WTC11 (cell line): ENCODE measurements at regions not wholly inside any gene's neighbourhood (a gene's known extent, or its start where the extent isn't known, plus 50 kb on each side); places are given as distances from the start of the nearest gene placed in this dataset.

Experiments
- ATAC-seq: fragments of 200-7000 bp; cut with Tn5 transposase; 2 replicates; pipeline ENCODE4 v1.10.0; 2021; ENCODE audit warnings: mild to moderate bottlenecking, moderate library complexity
- CTCF ChIA-PET: fragments of 300-600 bp; sonication (Branson Sonifier 250); formaldehyde crosslinking; loops from one replicate; lab custom pipeline; 2021; ENCODE audit warnings: antibody characterized with exemption; lab: Charles Lee
- POLR2A ChIA-PET: fragments of 350-600 bp; sonication (Branson Sonifier 250); formaldehyde crosslinking; loops from one replicate; lab custom pipeline; 2021; ENCODE audit warnings: antibody characterized with exemption; lab: Charles Lee
- DNase-seq: peaks from one replicate; pipeline ENCODE4 v3.0.0; 2021; ENCODE audit warnings: low spot score
- H3K27ac Mint-ChIP-seq: 2 replicates; pipeline ENCODE4 v1.8.0; 2021; ENCODE audit warnings: mixed read lengths
- H3K27me3 Mint-ChIP-seq: 2 replicates; pipeline ENCODE4 v1.8.0; 2021; ENCODE audit warnings: low read depth, mild to moderate bottlenecking, moderate library complexity, mixed read lengths
- H3K36me3 Mint-ChIP-seq: 2 replicates; pipeline ENCODE4 v1.8.0; 2021; ENCODE audit warnings: mixed read lengths
- H3K4me1 Mint-ChIP-seq: 2 replicates; pipeline ENCODE4 v1.8.0; 2022; ENCODE audit warnings: mixed read lengths
- H3K4me3 Mint-ChIP-seq: 2 replicates; pipeline ENCODE4 v1.8.0; 2021; ENCODE audit warnings: mild to moderate bottlenecking, moderate library complexity, mixed read lengths
- H3K9me3 Mint-ChIP-seq: 2 replicates; pipeline ENCODE4 v1.8.0; 2021; ENCODE audit warnings: mixed read lengths
- ETV6 ChIP-seq: sonication (generic); formaldehyde crosslinking; IDR thresholded peaks from 2 replicates; pipeline ENCODE4 v1.8.1; 2022; ENCODE audit warnings: mild to moderate bottlenecking, missing genetic modification reagents
- FOXJ3 ChIP-seq: sonication (generic); formaldehyde crosslinking; IDR thresholded peaks from 2 replicates; pipeline ENCODE4 v1.9.0; 2021; ENCODE audit warnings: missing genetic modification reagents, mild to moderate bottlenecking, borderline replicate concordance
- FOXP1 ChIP-seq: sonication (generic); formaldehyde crosslinking; IDR thresholded peaks from 2 replicates; pipeline ENCODE4 v1.8.0; 2022; ENCODE audit warnings: missing genetic modification reagents, mild to moderate bottlenecking, moderate library complexity, borderline replicate concordance
- GTF2I ChIP-seq: fragments of 250-450 bp; sonication (Bioruptor Pico); conservative IDR thresholded peaks from 2 replicates; pipeline ENCODE4 v1.4.0; 2021; ENCODE audit warnings: mild to moderate bottlenecking
- IRF2 ChIP-seq: sonication (generic); formaldehyde crosslinking; IDR thresholded peaks from 2 replicates; pipeline ENCODE4 v1.8.0; 2022; ENCODE audit warnings: low read depth, missing genetic modification reagents, borderline replicate concordance
- JUN ChIP-seq: sonication (generic); formaldehyde crosslinking; IDR thresholded peaks from 2 replicates; pipeline ENCODE4 v1.8.0; 2023; ENCODE audit warnings: mild to moderate bottlenecking, missing genetic modification reagents
- NFATC4 ChIP-seq: fragments of 250-450 bp; sonication (Bioruptor Pico); IDR thresholded peaks from 2 replicates; pipeline ENCODE4 v1.9.0; 2021; ENCODE audit warnings: mild to moderate bottlenecking
- NFE2L1 ChIP-seq: sonication (generic); formaldehyde crosslinking; IDR thresholded peaks from 2 replicates; pipeline ENCODE4 v1.8.1; 2023; ENCODE audit warnings: missing genetic modification reagents
- SMAD3 ChIP-seq: sonication (generic); formaldehyde crosslinking; IDR thresholded peaks from 2 replicates; pipeline ENCODE4 v1.8.0; 2022; ENCODE audit warnings: missing genetic modification reagents, mild to moderate bottlenecking, borderline replicate concordance
- SMAD4 ChIP-seq: sonication (generic); formaldehyde crosslinking; IDR thresholded peaks from 2 replicates; pipeline ENCODE4 v1.8.0; 2022; ENCODE audit warnings: mild to moderate bottlenecking, missing genetic modification reagents
- SP1 ChIP-seq: sonication (generic); formaldehyde crosslinking; conservative IDR thresholded peaks from 2 replicates; pipeline ENCODE4 v1.8.1; 2022; ENCODE audit warnings: missing genetic modification reagents
- ZNF121 ChIP-seq: sonication (generic); formaldehyde crosslinking; IDR thresholded peaks from 2 replicates; pipeline ENCODE4 v1.8.0; 2023; ENCODE audit warnings: missing genetic modification reagents
- ZNF219 ChIP-seq: sonication (generic); formaldehyde crosslinking; IDR thresholded peaks from 2 replicates; pipeline ENCODE4 v1.8.0; 2023; ENCODE audit warnings: missing genetic modification reagents, mild to moderate bottlenecking, borderline replicate concordance
- ZNF232 ChIP-seq: sonication (generic); formaldehyde crosslinking; IDR thresholded peaks from 2 replicates; pipeline ENCODE4 v1.8.0; 2022; ENCODE audit warnings: mild to moderate bottlenecking, missing genetic modification reagents
- ZNF317 ChIP-seq: sonication (generic); formaldehyde crosslinking; IDR thresholded peaks from 2 replicates; pipeline ENCODE4 v1.8.1; 2023; ENCODE audit warnings: low read depth, mild to moderate bottlenecking, moderate library complexity, missing genetic modification reagents, borderline replicate concordance
- ZNF423 ChIP-seq: fragments of 250-450 bp; sonication (Bioruptor Pico); IDR thresholded peaks from 2 replicates; pipeline ENCODE4 v2.1.2; 2022; ENCODE audit warnings: mild to moderate bottlenecking, moderate library complexity
- TF ChIP-seq, protein P1 (sequence below): sonication (generic); formaldehyde crosslinking; IDR thresholded peaks from 2 replicates; pipeline ENCODE4 v1.8.0; 2022; ENCODE audit warnings: mild to moderate bottlenecking, missing genetic modification reagents
- TF ChIP-seq, protein P2 (sequence below): fragments of 250-450 bp; sonication (Bioruptor Pico); IDR thresholded peaks from 2 replicates; pipeline ENCODE4 v1.8.0; 2021; ENCODE audit warnings: mild to moderate bottlenecking
- TF ChIP-seq, protein P3 (sequence below): fragments of 250-450 bp; sonication (Bioruptor Pico); conservative IDR thresholded peaks from 2 replicates; pipeline ENCODE4 v1.9.0; 2021; ENCODE audit warnings: mild to moderate bottlenecking
- TF ChIP-seq, protein P4 (sequence below): sonication (generic); formaldehyde crosslinking; IDR thresholded peaks from 2 replicates; pipeline ENCODE4 v1.8.1; 2023; ENCODE audit warnings: mild to moderate bottlenecking, missing genetic modification reagents, moderate library complexity
- TF ChIP-seq, protein P5 (sequence below): fragments of 250-450 bp; sonication (Bioruptor Pico); IDR thresholded peaks from 2 replicates; pipeline ENCODE4 v1.9.0; 2021; ENCODE audit warnings: mild to moderate bottlenecking
- TF ChIP-seq, protein P6 (sequence below): sonication (generic); formaldehyde crosslinking; IDR thresholded peaks from 2 replicates; pipeline ENCODE4 v1.8.0; 2022; ENCODE audit warnings: mild to moderate bottlenecking, missing genetic modification reagents
- TF ChIP-seq, protein P7 (sequence below): sonication (generic); formaldehyde crosslinking; IDR thresholded peaks from 2 replicates; pipeline ENCODE4 v1.8.1; 2022; ENCODE audit warnings: missing genetic modification reagents, borderline replicate concordance

DNA sequence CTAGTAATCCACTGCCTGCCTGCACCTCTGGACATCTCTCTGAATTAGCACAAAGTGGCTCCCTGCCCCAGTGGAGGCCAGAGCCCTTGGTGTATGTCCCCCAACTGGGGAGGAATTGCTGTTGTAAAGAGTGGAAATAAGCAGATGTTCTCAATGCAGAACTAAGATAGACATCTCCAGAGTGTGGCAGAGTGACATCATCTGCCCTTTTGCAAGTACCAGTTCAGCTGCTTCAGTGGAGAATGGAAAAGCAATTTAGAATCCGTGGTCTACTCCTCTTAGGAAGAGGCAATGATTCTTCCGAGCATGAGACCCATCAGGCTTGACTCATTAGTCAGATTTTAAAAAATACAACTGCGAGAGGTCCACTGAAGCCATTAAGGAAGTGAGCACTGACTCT is 1512.0 kb upstream of the GOT2 start (continued):
- TF ChIP-seq, protein P1, sequence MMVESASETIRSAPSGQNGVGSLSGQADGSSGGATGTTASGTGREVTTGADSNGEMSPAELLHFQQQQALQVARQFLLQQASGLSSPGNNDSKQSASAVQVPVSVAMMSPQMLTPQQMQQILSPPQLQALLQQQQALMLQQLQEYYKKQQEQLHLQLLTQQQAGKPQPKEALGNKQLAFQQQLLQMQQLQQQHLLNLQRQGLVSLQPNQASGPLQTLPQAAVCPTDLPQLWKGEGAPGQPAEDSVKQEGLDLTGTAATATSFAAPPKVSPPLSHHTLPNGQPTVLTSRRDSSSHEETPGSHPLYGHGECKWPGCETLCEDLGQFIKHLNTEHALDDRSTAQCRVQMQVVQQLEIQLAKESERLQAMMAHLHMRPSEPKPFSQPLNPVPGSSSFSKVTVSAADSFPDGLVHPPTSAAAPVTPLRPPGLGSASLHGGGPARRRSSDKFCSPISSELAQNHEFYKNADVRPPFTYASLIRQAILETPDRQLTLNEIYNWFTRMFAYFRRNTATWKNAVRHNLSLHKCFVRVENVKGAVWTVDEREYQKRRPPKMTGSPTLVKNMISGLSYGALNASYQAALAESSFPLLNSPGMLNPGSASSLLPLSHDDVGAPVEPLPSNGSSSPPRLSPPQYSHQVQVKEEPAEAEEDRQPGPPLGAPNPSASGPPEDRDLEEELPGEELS (CRISPR knock-in tag), result no peak
- no peak for TF ChIP-seq ZNF232 (CRISPR knock-in tag)
- TF ChIP-seq NFE2L1 (CRISPR knock-in tag), result no peak

DNA sequence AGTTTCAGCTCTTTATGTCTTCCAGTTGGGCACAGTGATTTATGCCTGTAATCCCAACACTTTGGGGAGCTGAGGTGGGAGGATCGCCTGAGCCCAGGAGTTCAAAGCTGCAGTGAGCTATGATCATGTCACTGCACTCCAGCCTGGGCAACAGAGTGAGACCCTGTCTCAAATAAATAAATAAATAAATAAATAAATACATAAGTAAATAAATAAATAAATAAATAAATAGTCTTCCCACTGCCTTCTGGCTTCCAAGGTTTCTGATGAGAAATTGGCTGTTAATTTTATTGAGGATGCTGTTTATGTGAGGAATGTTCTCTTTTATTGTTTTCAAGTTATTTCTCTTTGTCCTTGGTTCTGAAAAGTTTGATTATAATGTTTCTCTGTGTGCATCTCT is 1507.6 kb upstream of the GOT2 start:
- H3K27ac Mint-ChIP-seq, result no peak overlapping the region
- no peak overlapping the region for H3K4me3 Mint-ChIP-seq
- no peaks in the 10 kb centered on the region for H3K36me3 Mint-ChIP-seq
- no peak for ATAC-seq
- POLR2A ChIA-PET, result no interaction called here
- TF ChIP-seq, protein P2, sequence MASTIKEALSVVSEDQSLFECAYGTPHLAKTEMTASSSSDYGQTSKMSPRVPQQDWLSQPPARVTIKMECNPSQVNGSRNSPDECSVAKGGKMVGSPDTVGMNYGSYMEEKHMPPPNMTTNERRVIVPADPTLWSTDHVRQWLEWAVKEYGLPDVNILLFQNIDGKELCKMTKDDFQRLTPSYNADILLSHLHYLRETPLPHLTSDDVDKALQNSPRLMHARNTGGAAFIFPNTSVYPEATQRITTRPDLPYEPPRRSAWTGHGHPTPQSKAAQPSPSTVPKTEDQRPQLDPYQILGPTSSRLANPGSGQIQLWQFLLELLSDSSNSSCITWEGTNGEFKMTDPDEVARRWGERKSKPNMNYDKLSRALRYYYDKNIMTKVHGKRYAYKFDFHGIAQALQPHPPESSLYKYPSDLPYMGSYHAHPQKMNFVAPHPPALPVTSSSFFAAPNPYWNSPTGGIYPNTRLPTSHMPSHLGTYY, result no peak
- TF ChIP-seq FOXJ3 (CRISPR knock-in tag) (no peak), JUN (no peak), SMAD3 (CRISPR knock-in tag) (no peak), IRF2 (CRISPR knock-in tag) (no peak), ZNF423 (CRISPR knock-in tag) (no peak), SP1 (CRISPR knock-in tag) (no peak), GTF2I (CRISPR knock-in tag) (no peak), ZNF317 (CRISPR knock-in tag) (no peak), NFATC4 (CRISPR knock-in tag) (no peak), ZNF219 (CRISPR knock-in tag) (no peak), ZNF232 (CRISPR knock-in tag) (no peak), SMAD4 (CRISPR knock-in tag) (no peak)
- TF ChIP-seq, protein P3, sequence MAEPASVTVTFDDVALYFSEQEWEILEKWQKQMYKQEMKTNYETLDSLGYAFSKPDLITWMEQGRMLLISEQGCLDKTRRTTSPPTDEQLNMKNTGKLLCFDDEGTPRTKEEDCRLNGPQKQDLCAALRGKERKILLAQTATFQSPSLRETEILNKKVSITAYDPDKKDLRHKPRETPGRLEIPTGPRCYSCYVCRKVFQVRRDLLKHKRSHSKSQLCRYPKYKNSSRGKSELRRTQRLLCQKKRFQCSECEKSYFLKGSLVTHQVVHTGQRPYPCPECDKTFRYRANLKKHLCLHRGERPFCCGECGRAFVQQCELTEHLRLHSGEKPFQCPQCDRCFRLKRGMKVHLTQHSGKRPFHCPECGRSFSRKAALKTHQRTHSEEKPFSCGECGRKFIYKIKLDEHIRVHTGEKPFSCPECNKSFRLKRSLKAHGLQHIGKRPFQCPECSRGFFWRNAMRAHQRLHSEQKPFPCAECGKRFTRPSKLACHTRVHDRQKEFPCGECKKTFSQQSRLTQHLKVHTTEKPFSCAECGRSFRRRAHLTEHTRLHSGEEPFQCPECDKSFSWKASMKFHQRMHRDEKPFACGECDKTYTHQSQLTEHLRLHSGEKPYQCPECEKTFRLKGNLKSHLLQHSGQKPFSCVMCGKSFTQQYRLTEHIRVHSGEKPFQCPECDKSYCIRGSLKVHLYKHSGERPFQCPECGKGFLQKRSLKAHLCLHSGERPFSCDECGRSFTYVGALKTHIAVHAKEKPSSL (CRISPR knock-in tag), result no peak
- TF ChIP-seq, protein P4, sequence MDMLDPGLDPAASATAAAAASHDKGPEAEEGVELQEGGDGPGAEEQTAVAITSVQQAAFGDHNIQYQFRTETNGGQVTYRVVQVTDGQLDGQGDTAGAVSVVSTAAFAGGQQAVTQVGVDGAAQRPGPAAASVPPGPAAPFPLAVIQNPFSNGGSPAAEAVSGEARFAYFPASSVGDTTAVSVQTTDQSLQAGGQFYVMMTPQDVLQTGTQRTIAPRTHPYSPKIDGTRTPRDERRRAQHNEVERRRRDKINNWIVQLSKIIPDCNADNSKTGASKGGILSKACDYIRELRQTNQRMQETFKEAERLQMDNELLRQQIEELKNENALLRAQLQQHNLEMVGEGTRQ (CRISPR knock-in tag), result no peak
- TF ChIP-seq, all 79 proteins: peak for 0
- H3K27me3 Mint-ChIP-seq, result no peaks in the 10 kb centered on the region
- no peak for DNase-seq
- CTCF ChIA-PET, result no interaction called here
- H3K9me3 Mint-ChIP-seq, result no peaks in the 10 kb centered on the region
- peaks cover 2% of the 10 kb centered on the region; the same call in 1 of the 2 replicates for H3K4me1 Mint-ChIP-seq

DNA sequence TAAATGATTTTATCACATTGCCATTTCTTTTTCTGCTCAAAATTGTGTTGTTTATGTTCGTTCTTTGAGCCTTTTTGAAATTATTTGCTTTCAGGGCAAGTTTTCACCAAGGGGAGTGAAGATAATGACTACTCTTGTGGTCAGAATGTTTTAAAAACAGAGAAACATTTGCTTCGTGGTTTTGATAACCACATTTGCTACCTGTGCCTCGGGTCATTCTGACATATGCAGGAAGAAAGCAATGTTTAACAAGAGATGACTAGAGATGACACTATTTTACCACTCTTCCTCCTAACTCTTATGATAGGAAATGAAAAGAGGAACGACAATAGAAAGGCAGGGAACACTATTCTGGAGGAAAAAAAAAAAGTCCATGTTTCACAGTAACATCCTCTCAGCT is 1496.5 kb upstream of the GOT2 start:
- DNase-seq, result no peak
- H3K4me1 Mint-ChIP-seq, result peaks cover 1% of the 10 kb centered on the region; the same call in 1 of the 2 replicates
- TF ChIP-seq, protein P5, sequence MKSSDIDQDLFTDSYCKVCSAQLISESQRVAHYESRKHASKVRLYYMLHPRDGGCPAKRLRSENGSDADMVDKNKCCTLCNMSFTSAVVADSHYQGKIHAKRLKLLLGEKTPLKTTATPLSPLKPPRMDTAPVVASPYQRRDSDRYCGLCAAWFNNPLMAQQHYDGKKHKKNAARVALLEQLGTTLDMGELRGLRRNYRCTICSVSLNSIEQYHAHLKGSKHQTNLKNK (CRISPR knock-in tag), result no peak
- TF ChIP-seq SP1 (CRISPR knock-in tag) (no peak), FOXP1 (CRISPR knock-in tag) (no peak), NFE2L1 (CRISPR knock-in tag) (no peak), ZNF423 (CRISPR knock-in tag) (no peak), ETV6 (CRISPR knock-in tag) (no peak), ZNF219 (CRISPR knock-in tag) (no peak), ZNF121 (CRISPR knock-in tag) (no peak)
- TF ChIP-seq, protein P6, sequence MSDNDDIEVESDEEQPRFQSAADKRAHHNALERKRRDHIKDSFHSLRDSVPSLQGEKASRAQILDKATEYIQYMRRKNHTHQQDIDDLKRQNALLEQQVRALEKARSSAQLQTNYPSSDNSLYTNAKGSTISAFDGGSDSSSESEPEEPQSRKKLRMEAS (CRISPR knock-in tag), result no peak
- TF ChIP-seq, protein P7, sequence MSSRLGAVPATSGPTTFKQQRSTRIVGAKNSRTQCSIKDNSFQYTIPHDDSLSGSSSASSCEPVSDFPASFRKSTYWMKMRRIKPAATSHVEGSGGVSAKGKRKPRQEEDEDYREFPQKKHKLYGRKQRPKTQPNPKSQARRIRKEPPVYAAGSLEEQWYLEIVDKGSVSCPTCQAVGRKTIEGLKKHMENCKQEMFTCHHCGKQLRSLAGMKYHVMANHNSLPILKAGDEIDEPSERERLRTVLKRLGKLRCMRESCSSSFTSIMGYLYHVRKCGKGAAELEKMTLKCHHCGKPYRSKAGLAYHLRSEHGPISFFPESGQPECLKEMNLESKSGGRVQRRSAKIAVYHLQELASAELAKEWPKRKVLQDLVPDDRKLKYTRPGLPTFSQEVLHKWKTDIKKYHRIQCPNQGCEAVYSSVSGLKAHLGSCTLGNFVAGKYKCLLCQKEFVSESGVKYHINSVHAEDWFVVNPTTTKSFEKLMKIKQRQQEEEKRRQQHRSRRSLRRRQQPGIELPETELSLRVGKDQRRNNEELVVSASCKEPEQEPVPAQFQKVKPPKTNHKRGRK (CRISPR knock-in tag), result no peak

More for the DNA sequence above, 1496.5 kb upstream of the GOT2 start:
- no peak for ATAC-seq
- POLR2A ChIA-PET, result no interaction called here
- no peak overlapping the region for H3K27ac Mint-ChIP-seq
- H3K36me3 Mint-ChIP-seq, result peaks cover 20% of the 10 kb centered on the region
- CTCF ChIA-PET, result no interaction called here
- no peak overlapping the region for H3K4me3 Mint-ChIP-seq
- no peaks in the 10 kb centered on the region; the same call in 1 of the 2 replicates for H3K27me3 Mint-ChIP-seq
- peaks cover 19% of the 10 kb centered on the region for H3K9me3 Mint-ChIP-seq
